ENCODE measurements at regions not wholly inside any gene's neighbourhood (a gene's known extent, or its start where the extent isn't known, plus 50 kb on each side); places are given as distances from the start of the nearest gene placed in this dataset.

- no peak for TF ChIP-seq CTCF (conservative IDR thresholded peaks at IDR 0.05; ENCODE audit: low read depth, low read length)
- TF ChIP-seq EZH2 (IDR thresholded peaks at IDR 0.05; ENCODE audit: borderline replicate concordance, low read depth, low read length, poor library complexity, severe bottlenecking), result no peak
Observed at GRCh38 chr2:118730405-118730804, 117.0 kb downstream of the EN1 start.

All from A673 (cell line).